ENCODE measurements at regions not wholly inside any gene's neighbourhood (a gene's known extent, or its start where the extent isn't known, plus 50 kb on each side); places are given as distances from the start of the nearest gene placed in this dataset.
A peak's percentile ranks its signal among the peaks of the same experiment; 100 is the strongest.

- no peak overlapping the region for H3K27ac ChIP-seq (replicated peaks)
- no peaks in the 10 kb centered on the region for H3K27me3 ChIP-seq (ENCODE audit: insufficient read depth, poor library complexity, severe bottlenecking)
- TF ChIP-seq SPI1 (IDR thresholded peaks at IDR 0.05; ENCODE audit: borderline replicate concordance, low read depth) (no peak), POLR2AphosphoS5 (IDR thresholded peaks at IDR 0.05; ENCODE audit: low read depth) (no peak)
- no peak for DNase-seq (ENCODE audit: low read depth in 1 of 2, low spot score in 1 of 2)
- H3K4me3 ChIP-seq (replicated peaks; ENCODE audit: insufficient read depth, low read length), result no peak overlapping the region
Observed at GRCh38 chr15:93913871-93914270, 317.5 kb upstream of the MCTP2 start.

GRCh38 chr15:93913310-93913709 is 318.1 kb upstream of the MCTP2 start:
- H3K4me3 ChIP-seq (replicated peaks; ENCODE audit: insufficient read depth, low read length), result no peak overlapping the region
- no peak for DNase-seq (ENCODE audit: low read depth in 1 of 2, low spot score in 1 of 2)
- no peaks in the 10 kb centered on the region for H3K27me3 ChIP-seq (ENCODE audit: insufficient read depth, poor library complexity, severe bottlenecking)
- TF ChIP-seq CTCF (IDR thresholded peaks at IDR 0.05; ENCODE audit: insufficient read depth, low read length), result no peak
- no peak for TF ChIP-seq GABPA (IDR thresholded peaks at IDR 0.05; ENCODE audit: low read depth)
- TF ChIP-seq SPI1 (IDR thresholded peaks at IDR 0.05; ENCODE audit: borderline replicate concordance, low read depth), result peak; percentile 18; the same call in 1 of the 2 replicates
- no peak for TF ChIP-seq REST (IDR thresholded peaks at IDR 0.05; ENCODE audit: insufficient replicate concordance, low read depth)
- H3K27ac ChIP-seq (replicated peaks), result no peak overlapping the region

- TF ChIP-seq GABPA (IDR thresholded peaks at IDR 0.05; ENCODE audit: low read depth) (no peak), CTCF (IDR thresholded peaks at IDR 0.05; ENCODE audit: insufficient read depth, low read length) (no peak), POLR2AphosphoS5 (IDR thresholded peaks at IDR 0.05; ENCODE audit: low read depth) (no peak), REST (IDR thresholded peaks at IDR 0.05; ENCODE audit: insufficient replicate concordance, low read depth) (no peak), SPI1 (IDR thresholded peaks at IDR 0.05; ENCODE audit: borderline replicate concordance, low read depth) (no peak)
- DNase-seq (ENCODE audit: low read depth in 1 of 2, low spot score in 1 of 2), result no peak
- Histone ChIP-seq H3K4me3 (replicated peaks; ENCODE audit: insufficient read depth, low read length) (no peak overlapping the region), H3K27me3 (ENCODE audit: insufficient read depth, poor library complexity, severe bottlenecking) (peaks cover 2% of the 10 kb centered on the region), H3K27ac (replicated peaks) (no peak overlapping the region)
Observed at GRCh38 chr15:93900476-93901400, 330.6 kb upstream of the MCTP2 start.

- no peak for DNase-seq (ENCODE audit: low read depth in 1 of 2, low spot score in 1 of 2)
- Histone ChIP-seq H3K4me3 (replicated peaks; ENCODE audit: insufficient read depth, low read length) (no peak overlapping the region), H3K27me3 (ENCODE audit: insufficient read depth, poor library complexity, severe bottlenecking) (peaks cover 2% of the 10 kb centered on the region), H3K27ac (replicated peaks) (no peak overlapping the region)
- no peak for TF ChIP-seq SPI1 (IDR thresholded peaks at IDR 0.05; ENCODE audit: borderline replicate concordance, low read depth)
- TF ChIP-seq CTCF (IDR thresholded peaks at IDR 0.05; ENCODE audit: insufficient read depth, low read length), result no peak
- no peak for TF ChIP-seq REST (IDR thresholded peaks at IDR 0.05; ENCODE audit: insufficient replicate concordance, low read depth)
- no peak for TF ChIP-seq POLR2AphosphoS5 (IDR thresholded peaks at IDR 0.05; ENCODE audit: low read depth)
- no peak for TF ChIP-seq GABPA (IDR thresholded peaks at IDR 0.05; ENCODE audit: low read depth)
Observed at GRCh38 chr15:93899817-93900216, 331.5 kb upstream of the MCTP2 start.

Data from HL-60 (cell line).